ENCODE measurements at regions not wholly inside any gene's neighbourhood (a gene's known extent, or its start where the extent isn't known, plus 50 kb on each side); places are given as distances from the start of the nearest gene placed in this dataset.

DNA sequence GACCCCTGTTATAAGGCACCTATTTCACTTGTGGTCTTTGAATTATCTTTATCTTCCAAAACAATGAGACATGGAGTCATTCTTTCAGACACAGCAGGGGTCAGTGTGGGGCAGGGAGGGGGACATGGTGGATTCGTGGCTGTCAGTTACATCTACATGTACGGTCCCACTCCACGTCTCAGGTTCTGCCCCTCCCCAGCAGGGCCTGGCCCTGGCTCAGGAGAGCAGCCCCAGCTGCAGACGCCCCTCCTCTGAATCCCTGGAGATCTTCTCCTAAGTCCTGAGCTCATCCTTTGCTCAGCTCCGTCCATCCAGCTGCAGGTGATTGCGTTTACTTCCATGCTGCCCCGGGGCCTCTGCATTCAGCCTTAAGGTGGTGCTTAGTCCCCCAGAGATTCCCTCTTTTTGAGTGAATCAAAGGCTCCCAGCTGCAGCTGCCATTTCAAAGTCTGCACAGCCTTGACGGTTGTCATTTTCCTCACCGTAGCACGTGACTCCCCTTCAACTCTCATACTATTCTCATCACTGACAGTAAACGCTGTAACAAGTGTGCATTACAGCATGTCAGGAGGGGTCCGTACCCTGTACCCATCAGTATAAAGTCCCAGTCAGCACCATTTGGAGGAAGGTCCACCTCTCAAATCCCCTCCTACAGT, 113.4 kb upstream of the TCERG1L start:
- no peaks in the 10 kb centered on the region for H3K9me3 ChIP-seq (ENCODE audit: control insufficient read depth, low read length)
- 83% methylated on average over 12 of the region's 12 CpGs for WGBS
- H2BK15ac ChIP-seq (ENCODE audit: low read depth, poor library complexity, severe bottlenecking): no peak overlapping the region
- H3K18ac ChIP-seq (ENCODE audit: low read depth in 1 of 2, low read length in 2 of 2): no peak overlapping the region
- no peaks in the 10 kb centered on the region for H3K4me1 ChIP-seq (ENCODE audit: control insufficient read depth, insufficient read depth, low read depth, low read length)
- no peaks in the 10 kb centered on the region for H3K79me1 ChIP-seq (replicated peaks; ENCODE audit: low read length, poor library complexity, severe bottlenecking)
- no peak overlapping the region for H3K27ac ChIP-seq (ENCODE audit: low read length, poor library complexity, severe bottlenecking)
- no peak overlapping the region for H2AFZ ChIP-seq (ENCODE audit: low read depth, low read length)
- no peak overlapping the region for H3K23ac ChIP-seq (ENCODE audit: low read length in 2 of 2)
- no peak overlapping the region for H3K4ac ChIP-seq (ENCODE audit: low read depth in 1 of 2, low read length in 2 of 2)
- no peak overlapping the region for H4K8ac ChIP-seq (ENCODE audit: low read length)
- H2BK5ac ChIP-seq (ENCODE audit: low read depth, low read length, poor library complexity, severe bottlenecking): no peak overlapping the region
- H3K27me3 ChIP-seq (ENCODE audit: control insufficient read depth in 1 of 2, insufficient read depth in 1 of 2, low read length in 2 of 2): peaks cover 0 to 10% of the 10 kb centered on the region in 2 experiments
- no peak overlapping the region for H2BK120ac ChIP-seq (ENCODE audit: low read depth, low read length)
- no peak overlapping the region for H2BK12ac ChIP-seq (ENCODE audit: low read length in 2 of 2)
- no peak for DNase-seq
- no peak overlapping the region for H3K4me3 ChIP-seq (ENCODE audit: insufficient read depth in 1 of 2, low read depth in 1 of 2, low read length in 2 of 2)
- no peak overlapping the region for H2AK5ac ChIP-seq (ENCODE audit: low read length, severe bottlenecking)
- no peak overlapping the region for H3K4me2 ChIP-seq (ENCODE audit: low read length, poor library complexity, severe bottlenecking)
- no peaks in the 10 kb centered on the region for H3K36me3 ChIP-seq (ENCODE audit: control insufficient read depth in 1 of 2, insufficient read depth in 2 of 2, low read depth in 1 of 2, low read length in 2 of 2)
- H3K9ac ChIP-seq (ENCODE audit: low read length): no peak overlapping the region
- no peak overlapping the region for H3K14ac ChIP-seq (ENCODE audit: low read length in 2 of 2)
- no peak overlapping the region for H4K91ac ChIP-seq (ENCODE audit: low read length)

DNA sequence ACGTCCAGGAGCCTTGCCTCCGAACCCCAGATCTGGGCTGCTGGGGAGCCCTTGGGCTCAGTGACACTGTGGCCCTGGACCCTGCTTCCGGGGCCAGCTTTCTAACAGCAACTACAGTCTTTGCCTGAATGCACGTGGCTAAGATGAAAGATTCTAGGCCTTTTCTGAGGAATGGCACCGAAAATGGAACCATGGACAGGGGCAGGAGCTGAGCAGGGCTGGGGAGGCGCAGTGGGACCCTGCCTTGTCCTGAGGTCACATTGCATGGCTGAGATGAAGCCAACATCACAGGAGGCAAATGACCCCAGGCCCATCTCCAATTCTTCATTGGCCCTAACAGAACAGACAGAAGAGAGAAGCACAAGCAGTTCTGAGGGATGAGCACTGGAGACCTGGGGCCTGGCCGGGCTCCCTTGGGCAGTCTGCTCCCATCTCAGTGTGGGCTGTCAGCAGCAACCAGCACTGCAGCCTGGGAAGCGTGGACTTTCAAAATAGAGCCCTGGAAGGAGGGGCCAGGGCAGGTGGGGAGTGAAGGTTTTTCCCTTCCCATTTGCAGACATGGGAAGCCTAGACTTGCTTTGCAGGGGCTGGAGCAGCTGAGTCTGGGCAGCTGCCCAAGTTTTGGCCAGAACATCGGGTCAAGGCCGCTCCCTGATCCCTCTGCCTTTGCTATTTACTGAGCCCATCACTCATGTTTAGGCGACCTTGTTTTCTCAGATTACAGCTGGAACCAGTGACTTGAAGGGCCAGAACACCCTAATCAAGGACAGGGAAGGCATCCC, 114.4 kb upstream of the TCERG1L start:
- Histone ChIP-seq H3K36me3 (ENCODE audit: control insufficient read depth in 1 of 2, insufficient read depth in 2 of 2, low read depth in 1 of 2, low read length in 2 of 2) (no peaks in the 10 kb centered on the region), H3K27ac (ENCODE audit: low read length, poor library complexity, severe bottlenecking) (no peak overlapping the region), H3K9me3 (ENCODE audit: control insufficient read depth, low read length) (no peaks in the 10 kb centered on the region), H3K4me1 (ENCODE audit: control insufficient read depth, insufficient read depth, low read depth, low read length) (no peaks in the 10 kb centered on the region), H2BK12ac (ENCODE audit: low read length in 2 of 2) (no peak overlapping the region), H3K79me1 (replicated peaks; ENCODE audit: low read length, poor library complexity, severe bottlenecking) (no peaks in the 10 kb centered on the region), H3K18ac (ENCODE audit: low read depth in 1 of 2, low read length in 2 of 2) (no peak overlapping the region), H2AK5ac (ENCODE audit: low read length, severe bottlenecking) (no peak overlapping the region), H3K27me3 (ENCODE audit: control insufficient read depth in 1 of 2, insufficient read depth in 1 of 2, low read length in 2 of 2) (peaks cover 0 to 15% of the 10 kb centered on the region in 2 experiments), H3K14ac (ENCODE audit: low read length in 2 of 2) (no peak overlapping the region), H2BK5ac (ENCODE audit: low read depth, low read length, poor library complexity, severe bottlenecking) (no peak overlapping the region), H3K4me3 (ENCODE audit: insufficient read depth in 1 of 2, low read depth in 1 of 2, low read length in 2 of 2) (no peak overlapping the region), H3K9ac (ENCODE audit: low read length) (no peak overlapping the region), H3K4me2 (ENCODE audit: low read length, poor library complexity, severe bottlenecking) (no peak overlapping the region), H4K8ac (ENCODE audit: low read length) (no peak overlapping the region), H2BK15ac (ENCODE audit: low read depth, poor library complexity, severe bottlenecking) (no peak overlapping the region), H3K23ac (ENCODE audit: low read length in 2 of 2) (no peak overlapping the region), H3K4ac (ENCODE audit: low read depth in 1 of 2, low read length in 2 of 2) (no peak overlapping the region), H4K91ac (ENCODE audit: low read length) (no peak overlapping the region), H2AFZ (ENCODE audit: low read depth, low read length) (no peak overlapping the region), H2BK120ac (ENCODE audit: low read depth, low read length) (no peak overlapping the region)
- no peak for DNase-seq
- 70% methylated on average over 11 of the region's 11 CpGs for WGBS

DNA sequence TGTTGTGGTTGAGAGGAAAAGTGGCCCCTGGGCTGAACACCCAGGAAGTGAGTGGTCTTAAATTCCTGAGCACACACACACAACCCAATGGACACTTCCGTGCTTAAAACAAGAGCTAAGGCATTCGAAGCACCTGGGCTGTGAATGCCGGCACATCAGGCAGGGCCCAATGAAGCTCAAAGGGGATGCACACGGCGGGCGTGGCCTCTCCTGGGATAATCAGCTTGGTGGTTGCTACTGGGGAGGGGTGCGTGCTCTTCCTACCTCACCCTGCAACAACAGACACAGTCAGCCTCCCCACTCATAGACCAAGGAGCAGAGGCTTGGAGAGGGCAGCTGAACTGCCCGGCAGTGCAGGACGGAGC, 115.0 kb upstream of the TCERG1L start:
- Histone ChIP-seq H2BK5ac (ENCODE audit: low read depth, low read length, poor library complexity, severe bottlenecking) (no peak overlapping the region), H3K9me3 (ENCODE audit: control insufficient read depth, low read length) (no peaks in the 10 kb centered on the region), H3K36me3 (ENCODE audit: control insufficient read depth in 1 of 2, insufficient read depth in 2 of 2, low read depth in 1 of 2, low read length in 2 of 2) (no peaks in the 10 kb centered on the region), H3K79me1 (replicated peaks; ENCODE audit: low read length, poor library complexity, severe bottlenecking) (no peaks in the 10 kb centered on the region), H3K9ac (ENCODE audit: low read length) (no peak overlapping the region), H2AK5ac (ENCODE audit: low read length, severe bottlenecking) (no peak overlapping the region), H3K4ac (ENCODE audit: low read depth in 1 of 2, low read length in 2 of 2) (no peak overlapping the region), H2BK15ac (ENCODE audit: low read depth, poor library complexity, severe bottlenecking) (no peak overlapping the region), H3K27me3 (ENCODE audit: control insufficient read depth in 1 of 2, insufficient read depth in 1 of 2, low read length in 2 of 2) (peaks cover 0 to 20% of the 10 kb centered on the region in 2 experiments), H3K18ac (ENCODE audit: low read depth in 1 of 2, low read length in 2 of 2) (no peak overlapping the region), H3K4me3 (ENCODE audit: insufficient read depth in 1 of 2, low read depth in 1 of 2, low read length in 2 of 2) (no peak overlapping the region), H3K4me1 (ENCODE audit: control insufficient read depth, insufficient read depth, low read depth, low read length) (no peaks in the 10 kb centered on the region), H4K91ac (ENCODE audit: low read length) (no peak overlapping the region), H2BK120ac (ENCODE audit: low read depth, low read length) (no peak overlapping the region), H4K8ac (ENCODE audit: low read length) (no peak overlapping the region), H3K27ac (ENCODE audit: low read length, poor library complexity, severe bottlenecking) (no peak overlapping the region), H3K4me2 (ENCODE audit: low read length, poor library complexity, severe bottlenecking) (no peak overlapping the region), H3K23ac (ENCODE audit: low read length in 2 of 2) (no peak overlapping the region), H3K14ac (ENCODE audit: low read length in 2 of 2) (no peak overlapping the region), H2AFZ (ENCODE audit: low read depth, low read length) (no peak overlapping the region), H2BK12ac (ENCODE audit: low read length in 2 of 2) (no peak overlapping the region)
- no peak for DNase-seq
- WGBS: 60% methylated on average over 1 of the region's 9 CpGs

DNA sequence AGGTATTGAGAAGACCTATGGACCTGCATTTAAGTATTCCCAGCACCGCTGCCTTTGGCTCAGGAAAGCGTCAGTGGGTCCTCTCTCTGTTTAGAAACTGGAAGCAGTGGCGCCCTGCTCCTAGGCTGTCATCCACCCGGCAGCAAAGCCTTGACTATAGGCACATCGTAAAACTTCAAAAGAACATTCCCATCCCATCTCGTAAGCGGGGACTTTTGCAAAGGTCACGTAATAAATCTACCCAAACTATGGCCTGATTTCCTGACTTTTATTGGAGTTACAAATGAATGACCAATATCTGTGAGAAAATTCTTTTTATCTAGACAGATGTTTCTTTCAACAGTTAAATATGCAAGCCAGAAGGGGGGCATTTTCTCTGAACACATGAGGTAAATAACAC, 115.8 kb upstream of the TCERG1L start:
- H3K4ac ChIP-seq (ENCODE audit: low read depth in 1 of 2, low read length in 2 of 2): no peak overlapping the region
- H2AFZ ChIP-seq (ENCODE audit: low read depth, low read length): no peak overlapping the region
- H3K14ac ChIP-seq (ENCODE audit: low read length in 2 of 2): no peak overlapping the region
- H3K9me3 ChIP-seq (ENCODE audit: control insufficient read depth, low read length): no peaks in the 10 kb centered on the region
- H4K91ac ChIP-seq (ENCODE audit: low read length): no peak overlapping the region
- H2BK15ac ChIP-seq (ENCODE audit: low read depth, poor library complexity, severe bottlenecking): no peak overlapping the region
- H3K4me1 ChIP-seq (ENCODE audit: control insufficient read depth, insufficient read depth, low read depth, low read length): no peaks in the 10 kb centered on the region
- H3K9ac ChIP-seq (ENCODE audit: low read length): no peak overlapping the region
- no peak overlapping the region for H3K4me3 ChIP-seq (ENCODE audit: insufficient read depth in 1 of 2, low read depth in 1 of 2, low read length in 2 of 2)
- no peaks in the 10 kb centered on the region for H3K36me3 ChIP-seq (ENCODE audit: control insufficient read depth in 1 of 2, insufficient read depth in 2 of 2, low read depth in 1 of 2, low read length in 2 of 2)
- peaks cover 0 to 28% of the 10 kb centered on the region in 2 experiments for H3K27me3 ChIP-seq (ENCODE audit: control insufficient read depth in 1 of 2, insufficient read depth in 1 of 2, low read length in 2 of 2)
- no peak overlapping the region for H4K8ac ChIP-seq (ENCODE audit: low read length)
- H3K79me1 ChIP-seq (replicated peaks; ENCODE audit: low read length, poor library complexity, severe bottlenecking): no peaks in the 10 kb centered on the region
- H3K18ac ChIP-seq (ENCODE audit: low read depth in 1 of 2, low read length in 2 of 2): no peak overlapping the region
- H2BK120ac ChIP-seq (ENCODE audit: low read depth, low read length): no peak overlapping the region
- H2BK12ac ChIP-seq (ENCODE audit: low read length in 2 of 2): no peak overlapping the region
- H3K4me2 ChIP-seq (ENCODE audit: low read length, poor library complexity, severe bottlenecking): no peak overlapping the region
- H2AK5ac ChIP-seq (ENCODE audit: low read length, severe bottlenecking): no peak overlapping the region
- 20% methylated on average over 5 of the region's 8 CpGs for WGBS
- no peak overlapping the region for H3K27ac ChIP-seq (ENCODE audit: low read length, poor library complexity, severe bottlenecking)
- H2BK5ac ChIP-seq (ENCODE audit: low read depth, low read length, poor library complexity, severe bottlenecking): no peak overlapping the region
- H3K23ac ChIP-seq (ENCODE audit: low read length in 2 of 2): no peak overlapping the region
- no peak for DNase-seq
